K562 (cell line): ENCODE measurements at regions not wholly inside any gene's neighbourhood (a gene's known extent, or its start where the extent isn't known, plus 50 kb on each side); places are given as distances from the start of the nearest gene placed in this dataset.

Source experiments
- ATAC-seq: fragments of 200-7000 bp; cut with Tn5 transposase; 3 replicates; pipeline ENCODE4 v1.9.1; 2020; ENCODE audit warnings: moderate library complexity
- BruUV-seq: library from RNA; stranded (reverse); fragments of 400-500 nt; replicated peaks from 2 replicates; lab custom pipeline; 2021; lab: Mats Ljungman, UMichigan
- CTCF ChIA-PET: fragments of 300-600 bp; formaldehyde crosslinking; extraction: SDS; loops from one replicate; lab custom pipeline; 2021; ENCODE audit warnings: low intra/inter-chr PET ratio; lab: Yijun Ruan, JAX
- POLR2A ChIA-PET: fragments of 300-600, 350-650 bp; sonication (Branson Sonifier 250); formaldehyde crosslinking; extraction: SDS; loops from one replicate; lab custom pipeline; 2021; ENCODE audit warnings: antibody characterized with exemption, inconsistent platforms; lab: Yijun Ruan, JAX
- DNase-seq, 4 experiments: peaks; one replicate each; pipeline versions ENCODE4 v3.0.0 to v3.0.0-alpha.2; 2011 to 2018; ENCODE audit warnings: low spot score in 3 of 4, mixed read lengths in 3 of 4; ENCODE audit errors: extremely low read depth in 1 of 4
- FAIRE-seq: peaks from 2 replicates; lab custom pipeline; 2011; peaks lifted over from hg19 to GRCh38; lab: Jason Lieb, UNC
- H2AFZ ChIP-seq: 2 replicates; pipeline ENCODE4 v1.6.0; 2011; ENCODE audit warnings: low read depth, low read length, control low read depth, inconsistent platforms
- H3K27ac ChIP-seq: fragments of 200-600 bp; 3 replicates; pipeline ENCODE4 v1.8.0; 2011; ENCODE audit warnings: low read depth, mild to moderate bottlenecking, control low read depth, inconsistent platforms, low read length, moderate library complexity, mixed read lengths; ENCODE audit errors: extremely low read depth
- H3K27me3 ChIP-seq, 2 experiments: fragments of 300-600 bp in 1 of 2; 2 replicates in 1 of 2; 3 replicates in 1 of 2; pipeline versions ENCODE4 v1.6.0 to v1.8.0; 2011; ENCODE audit warnings: inconsistent platforms in 2 of 2, low read length in 2 of 2, mild to moderate bottlenecking in 1 of 2, mixed read lengths in 1 of 2, moderate library complexity in 1 of 2; ENCODE audit not compliant: control insufficient read depth in 2 of 2, insufficient read depth in 2 of 2
- H3K36me3 ChIP-seq: fragments of 300-600 bp; 3 replicates; pipeline ENCODE4 v1.8.0; 2011; ENCODE audit warnings: mild to moderate bottlenecking, low read length, inconsistent platforms; ENCODE audit not compliant: control insufficient read depth, insufficient read depth
- H3K4me1 ChIP-seq, 2 experiments: fragments of 200-600 bp in 1 of 2; replicated peaks in 1 of 2; 2 replicates in 1 of 2; 3 replicates in 1 of 2; pipeline versions ENCODE4 v1.5.1 to v1.8.0; 2011; ENCODE audit warnings: inconsistent platforms in 2 of 2, low read length in 2 of 2, mild to moderate bottlenecking in 1 of 2, mixed read lengths in 1 of 2, moderate library complexity in 1 of 2; ENCODE audit not compliant: control insufficient read depth in 2 of 2, insufficient read depth in 2 of 2
- H3K4me2 ChIP-seq: 2 replicates; pipeline ENCODE4 v1.6.1; 2011; ENCODE audit warnings: low read length, control low read depth, inconsistent platforms, mixed read lengths; ENCODE audit not compliant: insufficient read depth
- H3K4me3 ChIP-seq: fragments of 200-600 bp; sonication (generic), shearing (Covaris generic); 2 replicates; pipeline ENCODE4 v1.5.1; 2016; ENCODE audit warnings: control low read depth, inconsistent platforms
- H3K79me2 ChIP-seq: fragments of 200-600 bp; 3 replicates; pipeline ENCODE4 v1.8.0; 2011; ENCODE audit warnings: low read length, inconsistent platforms; ENCODE audit not compliant: control insufficient read depth, insufficient read depth
- H3K9ac ChIP-seq, 2 experiments: 2 replicates each; pipeline versions ENCODE4 v1.6.0 to v1.6.1; 2011; ENCODE audit warnings: low read depth in 2 of 2, low read length in 2 of 2, control low read depth in 1 of 2, inconsistent platforms in 1 of 2, mild to moderate bottlenecking in 1 of 2, mixed read lengths in 1 of 2; ENCODE audit not compliant: insufficient read depth in 1 of 2
- H3K9me1 ChIP-seq: one replicate; pipeline ENCODE4 v1.6.0; 2011; ENCODE audit warnings: inconsistent platforms, mild to moderate bottlenecking, low read length, moderate library complexity; ENCODE audit not compliant: control insufficient read depth, insufficient read depth
- H3K9me3 ChIP-seq: replicated peaks from 2 replicates; pipeline ENCODE4 v1.5.1; 2011; ENCODE audit warnings: low read depth, low read length, inconsistent platforms; ENCODE audit not compliant: control insufficient read depth, insufficient read depth
- H4K20me1 ChIP-seq: replicated peaks from 2 replicates; pipeline ENCODE4 v1.6.1; 2011; ENCODE audit warnings: low read length, inconsistent platforms, mixed read lengths; ENCODE audit not compliant: control insufficient read depth, insufficient read depth
- BHLHE40 ChIP-seq: IDR thresholded peaks from 2 replicates; pipeline ENCODE4 v1.6.1; 2011; ENCODE audit warnings: low read length, improper control_type of control experiment
- FOS ChIP-seq: IDR thresholded peaks from 3 replicates; pipeline ENCODE4 v1.6.1; 2011; ENCODE audit not compliant: insufficient read length; ENCODE audit errors: extremely low read depth
- HDAC2 ChIP-seq: fragments of 450-650 bp; IDR thresholded peaks from 2 replicates; pipeline ENCODE4 v1.6.1; 2016; ENCODE audit warnings: mild to moderate bottlenecking
- HDAC6 ChIP-seq: IDR thresholded peaks from 2 replicates; pipeline ENCODE4 v1.6.1; 2012; ENCODE audit warnings: low read depth, mild to moderate bottlenecking, control low read depth, inconsistent platforms, low read length, moderate library complexity
- NFATC3 ChIP-seq: fragments of 450-650 bp; IDR thresholded peaks from 2 replicates; pipeline ENCODE4 v1.6.1; 2017; ENCODE audit warnings: mild to moderate bottlenecking
- RHOXF2B ChIP-seq: fragments of 250-450 bp; sonication (Bioruptor Pico); conservative IDR thresholded peaks from 2 replicates; pipeline ENCODE4 v1.5.1; 2021
- THRA ChIP-seq: fragments of 450-650 bp; IDR thresholded peaks from 2 replicates; pipeline ENCODE4 v1.6.1; 2017; ENCODE audit warnings: mild to moderate bottlenecking, moderate library complexity
- ZFP1 ChIP-seq: fragments of 450-650 bp; formaldehyde crosslinking; IDR thresholded peaks from 2 replicates; pipeline ENCODE4 v1.4.0; 2020; ENCODE audit warnings: mild to moderate bottlenecking, mixed read lengths
- ZNF644 ChIP-seq: fragments of 200-800 bp; sonication (Bioruptor generic); IDR thresholded peaks from 2 replicates; pipeline ENCODE4 v1.6.1; 2016; ENCODE audit warnings: low read depth, missing genetic modification characterization, missing compliant biosample characterization
- in situ Hi-C: fragments of 300-500 bp; cut with MboI; formaldehyde crosslinking; loops from 4 replicates; pipeline ENCODE4 v1.15.0; 2018; ENCODE audit warnings: inconsistent platforms, mixed read lengths
- intact Hi-C: fragments of 100-400 bp; cut with micrococcal nuclease; formaldehyde crosslinking; loops from 2 replicates; pipeline ENCODE4 v1.14.2; 2022

GRCh38 chr1:80842796-80843195 is 957.9 kb upstream of the ADGRL2 start:
- TF ChIP-seq RHOXF2B (CRISPR knock-in tag), result no peak
- TF ChIP-seq HDAC6, result no peak
- TF ChIP-seq ZFP1, result no peak
- TF ChIP-seq NFATC3, result no peak
- TF ChIP-seq HDAC2, result no peak
- no peak for TF ChIP-seq FOS
- TF ChIP-seq ZNF644, result no peak
- no peak for TF ChIP-seq THRA
- TF ChIP-seq BHLHE40, result no peak
- TF ChIP-seq, all 486 proteins: peak for 0
- no TSS peak for BruUV-seq
- Histone ChIP-seq H3K9ac (no peak overlapping the region), H3K27me3 (no peaks in the 10 kb centered on the region), H3K9me3 (no peaks in the 10 kb centered on the region), H3K9me1 (no peaks in the 10 kb centered on the region), H4K20me1 (no peaks in the 10 kb centered on the region), H3K4me1 (no peaks in the 10 kb centered on the region), H3K4me3 (no peak overlapping the region), H2AFZ (no peak overlapping the region), H3K4me2 (no peak overlapping the region), H3K27ac (no peak overlapping the region), H3K36me3 (no peaks in the 10 kb centered on the region), H3K79me2 (no peaks in the 10 kb centered on the region)
- ChIA-PET POLR2A (no interaction called here), CTCF (no interaction called here)
- FAIRE-seq (no peak), ATAC-seq (no peak), DNase-seq (no peak)
- intact Hi-C loops, result no loop called here
- in situ Hi-C loops, result no loop called here
